H1 (cell line): ENCODE measurements at regions not wholly inside any gene's neighbourhood (a gene's known extent, or its start where the extent isn't known, plus 50 kb on each side); places are given as distances from the start of the nearest gene placed in this dataset.

Experiments
- CTCF ChIA-PET: fragments of 300-600 bp; sonication (Branson Sonifier 250); formaldehyde crosslinking; loops from one replicate; lab custom pipeline; 2021; ENCODE audit not compliant: partially characterized antibody; lab: Charles Lee
- POLR2A ChIA-PET: fragments of 300-600 bp; sonication (Branson Sonifier 250); formaldehyde crosslinking; loops from one replicate; lab custom pipeline; 2021; ENCODE audit warnings: inconsistent platforms; ENCODE audit not compliant: partially characterized antibody; lab: Charles Lee
- DNase-seq, 2 experiments: peaks; one replicate each; pipeline versions ENCODE4 v3.0.0 to v3.0.0-alpha.2; 2010 to 2022; ENCODE audit warnings: low spot score in 2 of 2, low read depth in 1 of 2, mixed read lengths in 1 of 2
- FAIRE-seq: peaks from 2 replicates; lab custom pipeline; 2011; peaks lifted over from hg19 to GRCh38; lab: Jason Lieb, UNC
- H2AFZ ChIP-seq: 2 replicates; pipeline ENCODE4 v1.8.1; 2012; ENCODE audit warnings: low read length, inconsistent platforms
- H2AK5ac ChIP-seq: 2 replicates; pipeline ENCODE4 v1.6.1; 2013; ENCODE audit warnings: low read depth, low read length
- H2BK120ac ChIP-seq: replicated peaks from 2 replicates; pipeline ENCODE3; 2013; ENCODE audit warnings: low read depth, low read length, inconsistent platforms
- H2BK12ac ChIP-seq: 2 replicates; pipeline ENCODE4 v1.6.1; 2013; ENCODE audit warnings: low read depth, low read length
- H2BK15ac ChIP-seq: 2 replicates; pipeline ENCODE4 v1.6.1; 2013; ENCODE audit warnings: low read length
- H2BK20ac ChIP-seq: 2 replicates; pipeline ENCODE4 v1.6.1; 2013; ENCODE audit warnings: low read length
- H2BK5ac ChIP-seq: 2 replicates; pipeline ENCODE4 v1.6.1; 2013; ENCODE audit warnings: low read depth, low read length
- H3K14ac ChIP-seq: 2 replicates; pipeline ENCODE4 v1.6.1; 2013; ENCODE audit warnings: inconsistent platforms; ENCODE audit not compliant: insufficient read length
- H3K18ac ChIP-seq: 2 replicates; pipeline ENCODE4 v1.6.1; 2013; ENCODE audit warnings: low read length; ENCODE audit errors: extremely low read depth
- H3K23ac ChIP-seq: 2 replicates; pipeline ENCODE4 v1.6.1; 2013; ENCODE audit warnings: inconsistent platforms; ENCODE audit not compliant: insufficient read length
- H3K23me2 ChIP-seq: 2 replicates; pipeline ENCODE4 v1.6.1; 2013; ENCODE audit warnings: low read depth, low read length
- H3K27ac ChIP-seq: 2 replicates; pipeline ENCODE4 v1.6.1; 2011; ENCODE audit warnings: low read depth, low read length, inconsistent platforms
- H3K27me3 ChIP-seq, 4 experiments: replicated peaks in 1 of 4; 1 replicate in 1 of 4; 2 replicates in 3 of 4; pipeline versions ENCODE4 v1.6.1 to v1.8.1; 2011 to 2013; ENCODE audit warnings: low read length in 3 of 4, mild to moderate bottlenecking in 3 of 4, inconsistent platforms in 2 of 4, mixed read lengths in 2 of 4, moderate library complexity in 1 of 4; ENCODE audit not compliant: control insufficient read depth in 3 of 4, insufficient read depth in 3 of 4; ENCODE audit errors: extremely low read depth in 1 of 4
- H3K36me3 ChIP-seq, 4 experiments: 2 replicates each; pipeline versions ENCODE4 v1.6.1 to v1.8.1; 2011 to 2013; ENCODE audit warnings: mild to moderate bottlenecking in 4 of 4, low read length in 3 of 4, moderate library complexity in 2 of 4, control low read depth in 1 of 4, inconsistent platforms in 1 of 4; ENCODE audit not compliant: insufficient read depth in 4 of 4, control insufficient read depth in 2 of 4
- H3K4ac ChIP-seq: replicated peaks from 2 replicates; pipeline ENCODE3; 2013; ENCODE audit warnings: low read length, low read depth, mixed read lengths, inconsistent platforms; ENCODE audit not compliant: insufficient read length
- H3K4me1 ChIP-seq, 4 experiments: replicated peaks in 1 of 4; 1 replicate in 1 of 4; 2 replicates in 3 of 4; pipeline versions ENCODE4 v1.6.1 to v1.8.1; 2011 to 2013; ENCODE audit warnings: low read length in 3 of 4, inconsistent platforms in 2 of 4, mixed read lengths in 1 of 4; ENCODE audit not compliant: insufficient read depth in 4 of 4, control insufficient read depth in 3 of 4
- H3K4me2 ChIP-seq, 2 experiments: 2 replicates each; pipeline versions ENCODE4 v1.6.1 to v1.8.1; 2011 to 2013; ENCODE audit warnings: low read depth in 2 of 2, low read length in 2 of 2, control low read depth in 1 of 2, inconsistent platforms in 1 of 2, mild to moderate bottlenecking in 1 of 2; ENCODE audit not compliant: insufficient read depth in 1 of 2
- H3K4me3 ChIP-seq, 4 experiments: fragments of 200-600, 300-600 bp in 1 of 4; sonication (generic), shearing (Covaris generic), sonication (Bioruptor Twin) in 1 of 4; 2 replicates each; pipeline versions ENCODE4 v1.5.1 to v1.8.1; 2011 to 2016; ENCODE audit warnings: low read length in 4 of 4, low read depth in 3 of 4, control low read depth in 2 of 4, inconsistent platforms in 2 of 4, mild to moderate bottlenecking in 2 of 4, mixed read lengths in 1 of 4, moderate library complexity in 1 of 4; ENCODE audit not compliant: insufficient read depth in 2 of 4; ENCODE audit errors: extremely low read depth in 1 of 4
- H3K56ac ChIP-seq: replicated peaks from 2 replicates; pipeline ENCODE3; 2013; ENCODE audit warnings: low read depth, mild to moderate bottlenecking, mixed read lengths, low read length, inconsistent platforms; ENCODE audit not compliant: insufficient read length
- H3K79me1 ChIP-seq: 2 replicates; pipeline ENCODE4 v1.6.1; 2013; ENCODE audit warnings: low read depth, low read length, control low read depth
- H3K79me2 ChIP-seq, 2 experiments: 2 replicates each; pipeline versions ENCODE4 v1.6.1 to v1.8.1; 2012 to 2013; ENCODE audit warnings: low read length in 2 of 2, mild to moderate bottlenecking in 2 of 2, inconsistent platforms in 1 of 2; ENCODE audit not compliant: insufficient read depth in 2 of 2, control insufficient read depth in 1 of 2
- H3K9ac ChIP-seq, 4 experiments: replicated peaks in 1 of 4; 1 replicate in 1 of 4; 2 replicates in 3 of 4; pipeline versions ENCODE4 v1.6.1 to v1.8.1; 2011 to 2013; ENCODE audit warnings: low read depth in 3 of 4, low read length in 3 of 4, control low read depth in 2 of 4, mild to moderate bottlenecking in 2 of 4, moderate library complexity in 2 of 4, inconsistent platforms in 1 of 4; ENCODE audit errors: extremely low read depth in 1 of 4
- H3K9me3 ChIP-seq, 2 experiments: 2 replicates each; pipeline versions ENCODE4 v1.6.1 to v1.8.1; 2012 to 2013; ENCODE audit warnings: mild to moderate bottlenecking in 2 of 2, moderate library complexity in 2 of 2, control low read depth in 1 of 2, inconsistent platforms in 1 of 2, low read depth in 1 of 2, low read length in 1 of 2, mixed read lengths in 1 of 2; ENCODE audit not compliant: insufficient read depth in 2 of 2
- H4K20me1 ChIP-seq, 2 experiments: replicated peaks in 1 of 2; 2 replicates each; pipeline versions ENCODE3 to v1.8.1; 2011 to 2013; ENCODE audit warnings: inconsistent platforms in 2 of 2, low read length in 2 of 2, mild to moderate bottlenecking in 1 of 2; ENCODE audit not compliant: insufficient read depth in 2 of 2, control insufficient read depth in 1 of 2
- H4K5ac ChIP-seq: 2 replicates; pipeline ENCODE4 v1.6.1; 2013; ENCODE audit warnings: low read length, low read depth, mixed read lengths, inconsistent platforms; ENCODE audit not compliant: insufficient read length
- H4K8ac ChIP-seq: 2 replicates; pipeline ENCODE4 v1.8.0; 2013; ENCODE audit warnings: mild to moderate bottlenecking, moderate library complexity, low read length, inconsistent platforms; ENCODE audit not compliant: insufficient read depth; ENCODE audit errors: extremely low read depth
- H4K91ac ChIP-seq: replicated peaks from 2 replicates; pipeline ENCODE3; 2013; ENCODE audit warnings: low read length, mixed read lengths, inconsistent platforms; ENCODE audit not compliant: insufficient read length
- SP1 ChIP-seq: IDR thresholded peaks from 2 replicates; pipeline ENCODE4 v1.6.1; 2011; ENCODE audit warnings: low read depth, low read length
- WGBS, 2 experiments: shearing (Covaris generic) in 1 of 2; methylation state at CpG; one replicate each; pipeline versions ENCODE4 v1.1.6 to v1.1.7; 2013 to 2015; ENCODE audit warnings: low lambda C conversion rate in 2 of 2, mixed read lengths in 2 of 2, inconsistent platforms in 1 of 2, low coverage in 1 of 2, missing lambda C conversion rate in 1 of 2; ENCODE audit not compliant: insufficient replicate concordance in 2 of 2, insufficient coverage in 1 of 2, insufficient read length in 1 of 2; ENCODE audit errors: extremely low coverage in 1 of 2, missing lambda C conversion rate in 1 of 2; 5-methylcytosine and 5-hydroxymethylcytosine counted together

DNA sequence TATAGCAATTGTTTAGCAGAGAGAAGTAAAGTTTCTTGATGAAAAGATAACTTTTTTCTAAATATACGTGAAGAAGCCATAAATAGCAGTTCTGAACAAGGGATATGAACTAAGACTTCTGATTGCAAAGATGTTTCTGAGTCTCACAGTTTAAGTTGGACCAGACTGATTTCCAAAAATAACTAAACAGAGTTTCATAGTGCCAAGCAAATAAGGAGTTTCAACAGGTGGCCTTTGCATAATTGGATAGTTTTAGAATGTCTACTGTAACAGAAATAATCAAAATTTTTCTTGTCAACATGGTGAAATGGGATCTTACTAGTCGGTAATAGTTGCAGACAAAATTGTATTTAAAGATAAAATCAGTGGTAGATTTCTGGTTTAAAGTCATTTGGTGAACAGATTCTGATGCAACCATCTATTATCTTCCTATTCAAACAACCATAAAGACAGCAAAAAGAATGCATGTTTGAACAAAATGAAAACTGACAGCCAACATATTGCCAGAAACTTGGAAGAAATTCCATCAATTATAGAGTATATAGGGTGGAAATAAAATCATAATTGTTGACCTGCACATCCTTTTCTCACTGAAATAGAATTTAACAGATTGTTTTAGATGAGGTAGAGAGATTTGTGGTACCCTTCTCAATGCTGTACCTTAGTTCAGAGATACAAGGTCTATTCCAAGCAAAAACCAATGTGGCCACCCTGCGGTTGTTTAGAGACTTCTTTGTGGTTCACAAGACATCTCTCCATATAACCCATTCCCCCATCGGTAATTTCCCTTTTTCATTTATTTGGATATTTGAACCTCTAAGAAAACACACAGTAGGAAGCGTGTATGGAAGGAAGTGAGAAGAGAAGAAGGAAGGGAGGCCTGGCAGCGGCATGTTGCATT, 275.3 kb downstream of the COG6 start:
- no peak overlapping the region for H3K23ac ChIP-seq
- no peak overlapping the region for H3K27ac ChIP-seq
- no peak overlapping the region for H4K8ac ChIP-seq
- no peak overlapping the region for H3K18ac ChIP-seq
- no peak overlapping the region for H4K91ac ChIP-seq
- H2BK15ac ChIP-seq = no peak overlapping the region
- H2AK5ac ChIP-seq = no peak overlapping the region
- POLR2A ChIA-PET = no interaction called here
- no peaks in the 10 kb centered on the region for H3K27me3 ChIP-seq
- no peak overlapping the region for H3K14ac ChIP-seq
- no peaks in the 10 kb centered on the region for H4K20me1 ChIP-seq
- H2BK20ac ChIP-seq = no peak overlapping the region
- no peak overlapping the region for H3K9ac ChIP-seq
- DNase-seq (no peak), FAIRE-seq (no peak)
- no peak overlapping the region for H2BK120ac ChIP-seq
- no peak overlapping the region for H3K4ac ChIP-seq
- no peak overlapping the region for H3K4me3 ChIP-seq
- no peaks in the 10 kb centered on the region for H3K79me1 ChIP-seq
- no peaks in the 10 kb centered on the region; a peak in 2 of 4 replicates for H3K9me3 ChIP-seq
- H2BK12ac ChIP-seq = no peak overlapping the region
- H2BK5ac ChIP-seq = no peak overlapping the region
- H3K4me2 ChIP-seq = no peak overlapping the region
- no peak for TF ChIP-seq SP1
- H3K79me2 ChIP-seq = no peaks in the 10 kb centered on the region
- no peak overlapping the region for H3K56ac ChIP-seq
- 80% methylated on average over 6 of the region's 6 CpGs; no CpG with 5 or more reads in 1 of the 2 experiments for WGBS, 2 experiments
- H4K5ac ChIP-seq = no peak overlapping the region
- no peak overlapping the region for H2AFZ ChIP-seq
- H3K4me1 ChIP-seq = peaks cover 0 to 3% (median 0%) of the 10 kb centered on the region in 4 experiments; a peak in 2 of 7 replicates
- H3K36me3 ChIP-seq = no peaks in the 10 kb centered on the region
- CTCF ChIA-PET = interaction anchor here (1.6 kb wide), 1 partner anchor 12 kb away, joined by 3 read pairs; no protein-coding TSS in a partner anchor
- H3K23me2 ChIP-seq = no peaks in the 10 kb centered on the region
